Esophagus squamous epithelium (tissue), 5 donors: ENCODE measurements at regions not wholly inside any gene's neighbourhood (a gene's known extent, or its start where the extent isn't known, plus 50 kb on each side); places are given as distances from the start of the nearest gene placed in this dataset.

ENCODE experiments used
- DNase-seq: peaks from one replicate; lab custom pipeline; 2025; lab: John Stamatoyannopoulos, UW
- H3K27ac ChIP-seq, 4 donors: fragments of 200-600 bp; sonication (generic); one replicate each; pipeline ENCODE4 v1.5.1; 2016 to 2019; ENCODE audit warnings: mild to moderate bottlenecking in 1 of 4
- H3K27me3 ChIP-seq, 4 donors: fragments of 200-600 bp; sonication (generic); 1 replicate in 3 of 4; 2 replicates in 1 of 4; pipeline versions ENCODE4 v1.5.1 to v1.6.0; 2017 to 2021; ENCODE audit warnings: antibody characterized with exemption in 1 of 4
- H3K36me3 ChIP-seq, 3 donors: fragments of 200-600 bp; sonication (generic); one replicate each; pipeline ENCODE4 v1.5.1; 2016 to 2019
- H3K4me1 ChIP-seq, 3 donors: fragments of 200-600 bp; sonication (generic); one replicate each; pipeline ENCODE4 v1.5.1; 2017 to 2019
- H3K4me3 ChIP-seq, 4 donors: fragments of 200-600 bp; sonication (generic); 1 replicate in 3 of 4; 2 replicates in 1 of 4; pipeline ENCODE4 v1.5.1; 2016 to 2019; ENCODE audit warnings: mild to moderate bottlenecking in 2 of 4, moderate library complexity in 1 of 4
- H3K9me3 ChIP-seq, 3 donors: fragments of 200-600 bp; sonication (generic); one replicate each; pipeline ENCODE4 v1.5.1; 2016 to 2019
- CTCF ChIP-seq, 6 experiments: fragments of 450-650 bp in 4 of 6; fragments of 200-600 bp in 2 of 6; sonication (generic) in 2 of 6; IDR thresholded peaks; one replicate each; pipeline ENCODE4 v1.5.1; 2016 to 2019; ENCODE audit warnings: antibody characterized with exemption in 6 of 6, mild to moderate bottlenecking in 4 of 6, moderate library complexity in 4 of 6
- POLR2A ChIP-seq, 4 donors: fragments of 450-650 bp; IDR thresholded peaks; one replicate each; pipeline ENCODE4 v1.6.1; 2017; ENCODE audit warnings: antibody characterized with exemption in 4 of 4, mild to moderate bottlenecking in 4 of 4, moderate library complexity in 3 of 4
- WGBS, 2 donors: methylation state at CpG; one replicate each; pipeline ENCODE4 v1.1.5; 2018; 5-methylcytosine and 5-hydroxymethylcytosine counted together
- intact Hi-C: fragments of 100-400 bp; cut with DNase I; formaldehyde crosslinking; loops from one replicate; pipeline ENCODE4 v1.15.0; 2022
- donor health status: DM: yes; HTN: yes; CAD: no.

DNA sequence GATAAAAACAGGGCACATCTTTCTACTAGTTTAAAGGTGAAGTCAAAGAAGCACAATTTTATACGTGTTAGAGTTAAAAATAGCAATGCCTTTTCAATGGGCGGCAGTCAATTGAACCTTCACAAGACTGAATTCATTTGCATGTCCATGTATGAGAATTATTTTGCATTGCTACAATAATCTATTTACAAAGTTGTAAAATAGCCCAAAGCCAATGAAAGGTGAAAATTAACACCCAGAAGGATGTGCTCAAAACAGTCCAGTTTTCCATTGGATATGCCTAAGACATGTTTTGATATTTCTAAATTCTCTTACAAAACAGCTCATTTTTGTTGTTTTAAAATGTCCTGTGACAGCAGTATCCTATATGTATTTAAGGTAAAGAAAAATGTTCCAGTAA lies 425.1 kb upstream of the SYT4 start:
- Histone ChIP-seq H3K27ac (no peak overlapping the region), H3K36me3 (no peaks in the 10 kb centered on the region), H3K4me3 (no peak overlapping the region), H3K4me1 (no peaks in the 10 kb centered on the region), H3K9me3 (no peaks in the 10 kb centered on the region), H3K27me3 (no peaks in the 10 kb centered on the region)
- WGBS, 2 donors, result 75 to 89% methylated on average over 2 of the region's 2 CpGs
- no peak for TF ChIP-seq CTCF (IDR thresholded peaks at IDR 0.05)
- no peak for TF ChIP-seq POLR2A (IDR thresholded peaks at IDR 0.05)
- no peak for DNase-seq
- intact Hi-C loops, result no loop called here

- H3K9me3 ChIP-seq, result no peaks in the 10 kb centered on the region
- H3K4me1 ChIP-seq, result no peaks in the 10 kb centered on the region
- H3K4me3 ChIP-seq, result no peak overlapping the region
- H3K27me3 ChIP-seq, result no peaks in the 10 kb centered on the region
- 57 to 64% methylated on average over 2 of the region's 2 CpGs for WGBS, 2 donors
- no peak for DNase-seq
- TF ChIP-seq POLR2A (IDR thresholded peaks at IDR 0.05), result no peak
- no peak for TF ChIP-seq CTCF (IDR thresholded peaks at IDR 0.05)
- intact Hi-C loops, result no loop called here
- no peak overlapping the region for H3K27ac ChIP-seq
- H3K36me3 ChIP-seq, result no peaks in the 10 kb centered on the region
Measured at GRCh38 chr18:43703050-43703449, 425.8 kb upstream of the SYT4 start.

- Histone ChIP-seq H3K4me3 (no peak overlapping the region), H3K27ac (no peak overlapping the region), H3K4me1 (no peaks in the 10 kb centered on the region), H3K36me3 (no peaks in the 10 kb centered on the region), H3K27me3 (no peaks in the 10 kb centered on the region), H3K9me3 (no peaks in the 10 kb centered on the region)
- DNase-seq, result no peak
- WGBS, 2 donors, result 68 to 71% methylated on average over 4 of the region's 4 CpGs
- TF ChIP-seq CTCF (IDR thresholded peaks at IDR 0.05), result no peak
- no peak for TF ChIP-seq POLR2A (IDR thresholded peaks at IDR 0.05)
- intact Hi-C loops, result no loop called here
Measured at GRCh38 chr18:43705850-43706249, 428.6 kb upstream of the SYT4 start.

GRCh38 chr18:43710135-43710534 lies 432.8 kb upstream of the SYT4 start:
- TF ChIP-seq POLR2A (IDR thresholded peaks at IDR 0.05), result no peak
- TF ChIP-seq CTCF (IDR thresholded peaks at IDR 0.05), result no peak
- Histone ChIP-seq H3K36me3 (no peaks in the 10 kb centered on the region), H3K4me1 (no peaks in the 10 kb centered on the region), H3K9me3 (no peaks in the 10 kb centered on the region), H3K4me3 (no peak overlapping the region), H3K27me3 (no peaks in the 10 kb centered on the region), H3K27ac (no peak overlapping the region)
- WGBS, 2 donors, result 54 to 73% methylated on average over 4 of the region's 4 CpGs
- intact Hi-C loops, result no loop called here
- DNase-seq, result no peak

DNA sequence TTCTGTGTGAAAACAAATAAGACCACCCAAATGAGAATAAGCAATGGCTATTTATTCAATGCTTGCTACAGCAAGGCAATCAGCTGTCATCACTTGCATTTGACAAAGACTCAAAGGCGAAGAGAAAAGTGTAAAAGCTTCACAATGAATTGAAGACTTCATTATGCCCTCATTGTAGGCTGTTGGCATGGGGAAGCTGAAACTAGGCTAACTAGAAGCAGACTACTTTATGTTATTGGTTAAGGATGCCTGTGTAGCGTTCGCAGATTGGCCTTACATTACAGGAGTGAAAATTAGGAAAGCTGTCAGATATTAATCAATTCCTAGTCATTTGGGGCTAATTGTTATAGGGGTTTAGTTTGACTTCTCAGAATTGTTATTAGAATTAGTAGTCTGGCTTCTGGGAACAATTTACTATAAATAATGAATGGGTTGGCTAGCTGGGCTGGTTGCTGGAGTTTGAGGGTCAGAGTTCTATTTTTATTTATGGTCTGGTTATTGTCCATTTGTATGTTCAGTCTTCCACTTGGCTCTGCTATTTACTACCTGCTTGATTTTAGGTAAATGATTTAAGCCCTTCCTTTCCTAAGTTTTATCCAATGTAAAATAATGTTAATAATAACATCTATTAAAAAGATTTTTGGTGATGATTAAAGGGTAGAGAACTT lies 437.2 kb upstream of the SYT4 start:
- Histone ChIP-seq H3K36me3 (no peaks in the 10 kb centered on the region), H3K27ac (no peak overlapping the region), H3K4me1 (no peaks in the 10 kb centered on the region), H3K9me3 (no peaks in the 10 kb centered on the region), H3K27me3 (no peaks in the 10 kb centered on the region), H3K4me3 (no peak overlapping the region)
- intact Hi-C loops, result no loop called here
- WGBS, 2 donors, result 66 to 89% methylated on average over 3 of the region's 3 CpGs
- TF ChIP-seq CTCF (IDR thresholded peaks at IDR 0.05), result no peak
- no peak for TF ChIP-seq POLR2A (IDR thresholded peaks at IDR 0.05)
- no peak for DNase-seq
